GM19025 (cell line): ENCODE measurements at regions not wholly inside any gene's neighbourhood (a gene's known extent, or its start where the extent isn't known, plus 50 kb on each side); places are given as distances from the start of the nearest gene placed in this dataset.
"Not testable (repeated sequence)": the region's sequence is repeated elsewhere in the genome, so short reads cannot be mapped to it uniquely, and the experiment has no call there.

Source experiments
- ATAC-seq: cut with Tn5 transposase; IDR thresholded peaks from one replicate; pipeline ENCODE4 v1.9.1; 2021; ENCODE audit warnings: mild to moderate bottlenecking, low read depth, moderate library complexity; ENCODE audit not compliant: unreplicated experiment

DNA sequence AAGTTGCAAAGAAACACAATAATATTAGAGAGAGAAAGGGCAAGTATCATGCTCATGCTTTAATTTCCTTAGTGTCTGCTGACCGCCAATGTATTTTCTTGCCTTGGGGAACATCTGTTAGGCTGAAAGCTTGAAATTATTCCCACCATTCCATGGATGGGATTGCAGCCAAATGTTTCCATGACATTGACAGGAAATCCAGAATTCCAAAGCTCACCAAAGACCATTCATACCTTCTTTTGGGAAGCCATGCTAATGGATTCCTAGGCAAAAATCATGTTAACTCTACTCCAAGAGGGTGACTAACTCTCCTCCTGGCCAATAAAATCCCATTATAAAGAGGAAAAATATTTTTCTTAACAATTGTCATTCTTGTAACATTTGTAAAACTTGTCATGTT is 661.4 kb upstream of the FAT3 start:
- no peak for ATAC-seq

DNA sequence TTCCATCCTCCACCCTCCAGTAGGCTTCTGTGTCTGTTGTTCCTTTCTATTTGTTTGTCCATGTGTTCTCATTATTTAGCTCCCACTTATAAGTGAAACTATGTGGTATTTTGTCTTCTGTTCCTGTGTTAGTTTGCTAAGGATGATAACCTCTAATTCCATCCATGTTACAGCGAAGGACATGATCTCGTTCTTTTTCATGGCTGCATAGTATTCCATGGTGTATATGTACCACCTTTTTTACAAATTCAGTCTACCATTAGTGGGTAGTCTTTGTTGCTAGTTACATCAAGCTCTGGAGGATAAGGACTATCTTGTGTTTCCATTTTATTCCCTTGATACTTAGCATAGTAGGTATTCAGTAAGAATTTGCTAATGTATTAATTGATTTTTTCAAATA is 664.2 kb upstream of the FAT3 start:
- ATAC-seq: no peak

DNA sequence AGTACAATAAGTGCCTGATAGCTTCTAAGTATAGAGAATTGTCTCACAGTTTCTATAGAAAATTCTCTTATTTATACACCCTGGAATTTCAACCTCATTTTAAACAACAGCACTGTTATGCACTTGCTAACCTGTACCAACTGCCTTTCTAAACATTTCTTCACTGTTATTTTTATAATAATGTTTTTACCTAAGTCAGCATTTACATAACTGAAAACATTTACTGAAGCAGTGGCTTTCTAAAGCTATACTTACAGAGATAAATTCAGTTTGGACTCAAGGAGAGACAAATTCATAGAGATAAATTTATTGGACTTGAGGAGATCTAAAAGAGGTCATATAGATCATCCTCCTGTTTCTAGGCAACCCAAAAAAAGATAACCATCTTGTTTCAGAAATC is 686.6 kb upstream of the FAT3 start:
- ATAC-seq: no peak

DNA sequence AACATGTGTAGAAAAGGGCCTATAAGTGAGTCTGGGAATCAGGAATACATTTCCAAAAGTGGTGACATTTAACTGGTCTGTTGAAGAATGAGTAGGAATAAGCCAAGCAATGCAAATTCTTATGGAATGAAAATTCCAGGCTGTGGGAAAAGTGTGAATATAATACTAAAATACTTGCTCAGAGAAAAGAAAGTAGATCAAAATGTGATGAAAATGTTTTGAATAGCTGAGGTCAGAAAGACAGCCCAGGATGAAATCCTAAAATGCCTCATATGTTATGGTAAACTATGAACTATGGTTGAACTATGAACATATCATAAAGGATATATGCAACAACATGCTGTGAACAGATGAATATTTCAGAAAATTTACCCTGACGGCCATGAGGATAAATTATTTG is 688.3 kb upstream of the FAT3 start:
- no peak for ATAC-seq

DNA sequence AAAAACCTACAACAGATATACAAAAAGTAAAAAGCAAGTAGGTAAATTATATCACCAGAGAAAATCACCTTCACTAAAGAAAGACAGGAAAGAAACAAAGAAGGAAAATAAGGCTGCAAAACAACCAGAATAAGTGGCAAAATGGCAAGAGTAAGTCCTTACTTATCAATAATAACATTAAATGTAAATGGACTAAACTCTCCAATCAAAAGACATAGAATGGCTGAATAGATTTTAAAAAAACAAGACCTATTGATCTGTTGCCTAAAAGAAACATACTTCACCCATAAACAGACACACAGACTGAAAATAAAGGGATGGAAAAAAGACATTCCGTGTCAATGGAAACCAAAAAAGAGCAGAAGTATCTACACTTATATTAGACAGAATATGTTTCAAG is 695.7 kb upstream of the FAT3 start:
- ATAC-seq: no peak

DNA sequence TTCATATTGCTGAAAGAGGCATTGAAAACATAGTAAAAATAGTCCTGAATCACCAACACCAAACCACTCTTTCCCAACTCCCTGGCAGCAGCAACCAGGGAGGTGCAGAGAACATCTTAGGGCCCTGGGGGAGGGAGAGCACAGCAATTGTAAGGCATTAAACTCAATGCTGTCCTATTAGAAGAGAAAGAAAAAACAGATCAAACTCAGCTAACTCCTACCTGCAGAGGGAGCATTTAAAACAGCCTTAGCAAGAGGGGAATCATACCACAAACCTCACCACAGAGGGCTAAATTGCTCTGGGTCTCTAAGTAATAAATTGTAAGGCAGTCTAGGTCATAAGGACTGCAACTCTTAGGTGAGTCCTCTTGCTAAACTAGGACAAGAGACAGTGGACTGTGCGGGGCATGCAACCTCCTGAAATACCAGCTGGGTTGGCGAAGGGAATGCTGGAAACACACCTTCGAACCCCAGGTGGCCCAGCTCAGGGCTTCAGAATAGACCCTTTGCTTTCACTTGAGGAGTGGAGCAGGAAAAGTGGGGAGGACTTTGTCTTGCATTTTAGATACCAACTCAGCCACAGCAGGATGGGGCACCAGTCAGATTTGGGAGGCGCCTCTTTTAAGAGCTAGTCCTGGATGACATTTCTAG is 697.1 kb upstream of the FAT3 start:
- no peak for ATAC-seq

DNA sequence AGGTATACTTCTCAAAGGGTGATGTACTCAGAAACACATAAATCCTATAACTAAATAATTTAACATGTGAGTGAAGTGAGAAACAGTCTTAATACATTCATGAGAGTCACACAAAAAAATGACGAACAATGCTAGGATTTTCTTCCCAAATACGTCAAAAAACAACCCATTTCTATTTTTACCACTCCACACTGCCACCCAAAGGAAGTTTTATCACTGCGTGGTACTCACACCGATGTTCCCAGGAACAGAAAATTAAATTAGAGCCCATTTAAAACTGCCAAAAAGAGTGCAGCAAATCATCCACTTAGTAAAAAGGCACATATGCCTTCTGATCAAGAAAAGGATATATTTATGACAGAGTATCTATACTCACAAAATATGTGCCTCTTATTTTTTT is 710.9 kb upstream of the FAT3 start:
- ATAC-seq: no peak

DNA sequence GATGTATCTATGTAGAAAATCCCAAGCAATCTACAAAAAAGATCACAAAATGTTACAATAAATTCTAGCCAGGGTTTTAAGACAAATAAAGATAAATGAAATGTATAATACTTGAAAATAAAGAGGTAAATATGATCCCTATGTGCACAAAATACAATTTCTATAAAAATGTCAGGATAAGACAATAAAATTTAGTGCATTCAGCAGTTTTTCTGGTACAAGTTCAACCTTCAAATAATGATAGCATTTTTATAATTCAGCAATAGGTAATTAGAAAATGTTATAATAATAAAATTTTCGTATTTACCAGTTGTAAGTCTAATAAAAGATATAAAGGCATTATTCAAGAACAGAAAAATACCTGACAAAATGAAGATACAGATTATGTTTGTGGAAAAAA is 726.8 kb upstream of the FAT3 start:
- no peak for ATAC-seq

DNA sequence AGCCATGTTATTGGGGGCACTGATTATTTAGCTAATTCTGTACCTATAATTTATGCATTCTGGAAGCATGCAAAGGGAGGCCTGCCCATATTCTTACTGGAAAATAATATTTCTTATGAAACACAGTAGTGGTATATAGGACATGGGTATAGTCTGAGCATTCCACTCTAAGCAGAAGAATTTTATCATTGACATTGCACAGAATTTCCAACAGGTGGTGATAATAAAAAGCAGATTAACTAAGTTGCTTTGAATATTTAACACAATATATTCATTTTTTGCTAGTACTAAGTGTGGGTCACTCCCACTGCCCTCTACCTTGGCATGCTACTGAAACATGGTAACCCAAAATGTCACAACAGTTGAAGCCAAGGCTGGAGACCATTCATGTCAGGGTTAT is 728.8 kb upstream of the FAT3 start:
- ATAC-seq: no peak

DNA sequence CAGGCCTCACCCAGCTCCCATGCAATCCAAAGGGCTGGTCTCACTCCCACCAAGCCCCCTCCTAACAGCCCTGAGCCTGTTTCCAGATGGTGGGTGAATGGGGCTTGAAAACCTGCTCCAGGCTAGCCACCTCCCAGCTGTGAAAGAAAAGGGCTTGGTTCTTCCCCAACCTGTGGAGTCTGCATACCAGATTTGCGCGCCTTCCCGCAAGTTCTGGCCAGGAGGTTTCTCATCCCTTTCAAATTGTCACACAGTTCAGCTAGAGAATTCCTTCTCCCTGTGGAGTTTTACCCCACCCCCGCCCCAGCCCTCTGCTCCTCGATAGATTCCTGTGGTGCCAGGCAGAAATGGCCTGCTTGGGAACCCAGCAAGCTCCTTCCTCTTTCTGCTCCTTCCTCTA is 734.6 kb upstream of the FAT3 start:
- ATAC-seq: no peak

DNA sequence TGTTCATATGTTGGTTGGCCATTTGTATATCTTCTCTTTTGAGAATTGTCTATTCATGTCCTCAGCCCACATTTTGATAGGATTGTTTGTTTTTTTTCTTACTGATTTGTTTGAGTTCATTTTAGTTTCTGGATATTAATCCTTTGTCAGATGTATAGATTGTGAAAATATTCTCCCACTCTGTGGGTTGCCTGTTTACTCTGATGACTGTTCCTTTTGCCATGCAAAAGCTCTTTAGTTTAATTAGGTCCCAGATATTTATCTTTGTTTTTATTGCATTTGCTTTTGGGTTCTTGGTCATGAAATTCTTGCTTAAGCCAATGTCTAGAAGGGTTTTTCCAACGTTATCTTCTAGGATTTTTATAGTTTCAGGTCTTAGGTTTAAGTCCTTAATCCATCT is 740.7 kb upstream of the FAT3 start:
- not testable (repeated sequence) for ATAC-seq

DNA sequence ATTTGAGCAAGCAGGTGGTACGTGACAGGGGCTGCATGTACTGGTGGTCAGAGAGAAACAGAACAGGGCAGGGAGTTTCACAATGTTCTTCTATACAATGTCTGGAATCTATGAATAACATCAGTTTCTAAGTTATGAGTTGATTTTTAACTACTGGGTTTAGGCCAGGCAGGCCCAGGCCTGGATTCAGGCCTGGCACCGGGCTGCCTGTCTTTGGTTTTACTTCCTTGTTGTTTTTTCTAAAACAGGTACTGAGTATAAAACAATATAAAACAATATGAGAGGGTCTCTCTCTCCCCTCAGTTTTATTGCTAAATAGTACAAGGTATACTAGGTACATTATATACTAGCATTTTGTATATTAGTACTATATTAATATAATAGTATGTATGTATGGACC is 742.7 kb upstream of the FAT3 start:
- ATAC-seq: not testable (repeated sequence)

DNA sequence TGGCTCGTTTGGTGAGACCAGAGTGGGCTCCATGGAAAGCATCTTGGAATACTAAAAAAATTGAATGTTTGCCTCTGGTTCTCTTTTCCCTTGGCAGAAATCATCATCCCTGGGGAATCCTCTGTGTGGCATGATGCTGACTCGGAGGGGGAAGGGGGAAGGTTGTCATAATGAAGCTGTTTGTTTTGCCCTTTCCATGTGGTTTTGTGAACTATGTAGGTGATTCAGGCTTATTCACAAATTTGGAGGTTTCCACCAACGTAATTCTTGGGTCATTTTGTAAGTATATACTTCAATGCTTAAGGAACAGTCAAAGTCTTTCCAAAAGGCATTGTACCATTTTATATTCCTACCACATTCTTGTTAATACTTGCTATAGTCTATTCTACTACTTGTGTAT is 754.0 kb upstream of the FAT3 start:
- no peak for ATAC-seq

DNA sequence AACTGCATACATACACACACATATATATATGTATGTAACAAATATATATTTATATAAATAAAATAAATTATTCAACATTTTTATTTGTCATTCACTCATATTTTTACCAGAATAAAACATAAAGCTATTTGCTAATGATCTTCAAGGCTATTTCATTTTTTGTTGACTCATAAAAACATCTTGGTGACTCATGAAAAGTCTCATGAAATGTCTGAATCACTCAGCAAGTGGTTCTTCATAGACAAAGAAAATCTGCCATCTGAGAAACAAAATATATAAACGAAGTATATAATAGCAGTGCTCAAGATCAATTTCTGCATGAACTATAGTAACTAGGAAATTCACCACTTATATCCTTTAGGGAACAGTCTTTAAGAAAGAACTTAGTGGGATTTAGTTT is 764.8 kb upstream of the FAT3 start:
- ATAC-seq: no peak

DNA sequence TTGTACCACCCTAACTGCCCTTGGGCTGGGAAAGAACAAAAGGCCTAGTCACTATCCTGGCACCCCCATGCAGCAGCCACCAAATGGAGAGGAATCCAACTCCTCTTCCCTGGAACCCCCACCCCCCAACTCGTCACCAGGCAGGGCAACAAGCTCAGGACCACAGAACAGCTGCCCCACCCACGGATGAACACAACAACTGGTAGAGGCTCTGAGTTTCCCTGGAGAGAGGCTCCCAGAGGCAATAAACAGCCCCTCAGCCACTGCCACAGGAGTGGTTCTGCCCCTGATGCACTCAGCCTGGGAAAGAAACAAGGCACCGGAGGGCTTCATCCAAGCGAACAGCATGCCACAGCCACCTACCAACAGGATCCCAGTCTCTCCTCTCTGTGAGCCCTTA is 778.4 kb upstream of the FAT3 start:
- no peak for ATAC-seq

DNA sequence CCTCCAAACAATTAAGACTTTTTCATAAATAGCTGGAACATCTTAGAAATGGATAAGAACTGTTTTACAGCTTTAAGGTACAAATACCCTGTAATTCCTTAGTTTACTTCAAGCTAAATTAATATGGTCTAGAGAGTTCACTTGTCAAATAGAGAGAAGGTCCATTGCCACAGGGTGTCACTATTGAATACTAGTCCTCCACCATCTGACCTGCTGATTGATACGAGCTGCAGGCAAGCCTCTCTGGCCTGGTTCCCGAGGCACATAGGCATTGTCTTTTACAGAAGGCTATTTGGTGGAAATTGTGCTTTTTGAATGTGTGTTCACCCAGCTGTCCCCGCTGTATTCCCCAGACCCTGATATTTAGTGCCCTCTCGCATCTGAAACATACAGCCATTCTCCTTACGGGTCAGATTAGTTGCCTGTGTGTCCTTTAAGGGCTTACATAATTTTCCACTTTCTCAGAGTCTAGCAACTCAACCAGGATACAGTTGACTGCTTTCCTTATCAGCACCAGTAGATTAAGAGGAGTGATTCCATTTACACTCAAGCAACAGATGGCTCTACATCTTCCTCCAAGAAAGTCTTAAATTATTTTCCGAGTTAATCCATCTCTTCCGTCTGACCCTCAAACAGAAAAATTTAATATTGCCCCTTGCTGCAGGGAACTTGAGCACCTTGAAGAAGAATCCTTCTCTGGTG is 788.8 kb upstream of the FAT3 start:
- no peak for ATAC-seq

DNA sequence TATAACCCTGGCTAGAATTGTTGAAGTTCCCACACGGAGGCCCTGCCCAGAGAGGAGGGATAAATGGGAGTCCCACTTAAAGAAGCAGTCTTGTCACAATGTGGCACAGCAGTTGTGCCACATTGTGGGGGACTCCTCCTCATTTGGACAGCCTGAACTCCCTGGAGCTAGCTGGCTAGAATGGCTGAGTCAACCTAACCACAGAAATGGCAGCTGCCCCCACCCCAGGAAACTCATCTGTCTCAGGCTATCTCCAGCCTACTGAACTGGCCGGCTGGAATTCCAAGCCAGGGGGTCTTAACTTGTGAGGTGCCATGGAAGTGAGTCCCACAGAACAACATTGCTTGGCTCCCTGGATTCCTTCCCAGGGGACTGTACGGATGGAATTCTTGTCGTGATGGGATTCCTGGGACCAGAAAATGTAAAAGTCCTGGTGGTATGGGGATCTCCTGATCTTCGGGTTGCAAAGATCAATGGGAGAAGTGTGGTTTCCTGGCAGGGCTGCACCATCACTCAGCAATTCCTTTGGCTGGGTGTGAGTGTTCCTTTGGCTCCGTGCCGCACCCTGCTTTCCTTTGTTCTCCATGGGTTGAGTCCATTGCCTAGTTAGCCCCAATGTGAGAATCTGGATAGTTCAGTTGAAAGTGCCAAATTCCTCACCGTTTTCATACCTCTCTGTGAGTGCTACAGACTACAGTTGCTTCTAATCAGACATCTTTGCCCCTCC is 791.2 kb upstream of the FAT3 start:
- ATAC-seq: no peak

DNA sequence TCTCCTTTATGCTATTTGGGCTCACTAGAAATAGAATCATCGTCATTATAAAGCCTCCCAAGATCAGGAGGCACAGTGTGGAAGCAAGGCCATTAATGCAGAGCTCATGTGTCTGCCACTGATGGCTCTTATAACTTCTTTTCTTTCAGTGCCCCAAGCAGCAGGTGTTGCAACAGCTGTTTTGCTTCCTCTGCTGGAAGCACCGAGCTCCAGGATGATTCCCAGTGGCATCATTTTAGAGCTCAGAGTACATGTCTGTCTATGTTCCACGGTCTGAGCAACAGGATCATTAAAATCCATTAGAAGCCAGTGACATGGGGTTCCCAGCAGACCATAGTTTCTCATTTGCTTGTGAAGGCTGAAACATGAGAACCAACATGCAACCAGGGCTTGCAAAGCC is 803.0 kb upstream of the FAT3 start:
- no peak for ATAC-seq

DNA sequence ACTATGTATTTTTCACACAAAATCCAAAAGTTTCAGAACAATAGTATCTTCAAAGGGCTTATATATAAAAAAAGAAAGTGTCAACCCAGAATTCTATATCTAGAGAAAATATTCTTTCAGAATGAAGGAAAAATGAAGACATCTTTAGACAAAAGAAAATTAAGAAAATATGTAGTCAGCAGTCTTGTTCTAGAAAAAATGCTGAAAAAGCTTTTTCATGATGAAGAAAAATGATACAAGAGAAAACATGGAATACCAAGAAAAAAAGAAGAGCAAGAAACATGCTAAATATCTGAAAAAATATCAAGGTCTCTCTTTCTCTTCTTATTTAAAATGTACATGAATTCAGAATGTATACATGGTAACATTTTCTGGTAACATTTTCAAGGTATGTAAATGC is 816.8 kb upstream of the FAT3 start:
- ATAC-seq: no peak

DNA sequence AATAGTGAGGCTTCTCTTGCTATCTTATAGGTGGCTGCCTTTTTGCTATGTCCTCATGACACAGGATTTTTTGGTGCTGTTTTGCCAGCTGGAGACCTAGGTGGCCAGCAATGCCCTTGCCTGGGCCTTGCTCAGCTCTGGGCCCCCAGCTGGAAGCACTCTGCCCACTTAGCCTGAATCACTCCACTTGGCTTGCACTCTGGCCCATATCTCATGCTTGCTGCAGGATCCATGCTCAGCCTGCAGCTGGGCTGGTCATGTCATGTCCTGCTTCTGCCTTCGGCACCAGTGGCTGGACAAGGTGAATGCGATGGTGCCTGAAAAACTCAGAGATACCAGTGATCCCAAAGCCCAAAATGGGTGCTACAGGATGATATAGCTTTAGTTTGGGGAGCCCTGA is 818.6 kb upstream of the FAT3 start:
- ATAC-seq: no peak

DNA sequence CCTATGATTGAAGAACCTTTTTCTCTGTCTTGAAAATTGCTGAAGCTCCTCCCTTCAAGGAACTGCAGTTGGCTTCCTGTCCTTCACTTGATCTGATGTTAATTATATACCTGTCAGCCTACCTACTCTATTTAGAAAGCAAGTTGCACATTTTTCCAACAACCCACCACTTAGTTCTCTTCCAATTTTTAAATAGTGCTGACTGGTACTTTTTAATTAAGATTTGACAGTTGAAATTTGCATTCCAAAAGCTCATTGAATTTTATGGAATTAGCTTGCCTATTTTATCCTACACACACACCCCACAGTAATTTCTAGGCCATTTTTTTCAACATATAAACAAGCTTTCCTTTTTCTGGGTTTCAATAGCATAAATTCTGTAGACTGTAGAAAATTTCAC is 820.3 kb upstream of the FAT3 start:
- ATAC-seq: no peak

DNA sequence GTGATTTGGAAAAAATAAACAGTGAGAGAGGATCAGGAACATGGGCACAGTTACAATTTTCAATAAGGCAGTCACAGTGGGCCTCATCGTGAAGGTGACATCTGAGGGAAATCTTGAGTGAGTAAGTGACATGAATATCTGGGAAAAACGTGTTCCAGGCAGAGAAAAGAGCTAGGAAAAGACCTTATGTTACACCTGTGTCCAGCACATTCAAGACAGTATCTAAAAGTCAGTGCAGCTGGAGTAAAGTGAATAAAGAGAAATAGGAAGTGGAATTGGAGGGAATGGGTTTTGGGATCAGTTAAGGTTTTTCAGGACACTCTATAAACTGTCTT is 827.5 kb upstream of the FAT3 start:
- ATAC-seq: no peak
